HG03565 (cell line): ENCODE measurements at regions not wholly inside any gene's neighbourhood (a gene's known extent, or its start where the extent isn't known, plus 50 kb on each side); places are given as distances from the start of the nearest gene placed in this dataset.

ENCODE experiments used
- ATAC-seq: cut with Tn5 transposase; IDR thresholded peaks from one replicate; pipeline ENCODE4 v1.9.1; 2021; ENCODE audit warnings: mild to moderate bottlenecking, moderate library complexity; ENCODE audit not compliant: unreplicated experiment

- ATAC-seq: no peak
Measured at GRCh38 chr6:155974811-155975323, 519.2 kb upstream of the NOX3 start.

- ATAC-seq: no peak
Measured at GRCh38 chr6:155974359-155974758, 518.7 kb upstream of the NOX3 start.

- ATAC-seq: no peak
Measured at GRCh38 chr6:155970876-155971708, 515.5 kb upstream of the NOX3 start.

- ATAC-seq: no peak
Measured at GRCh38 chr6:155970472-155970871, 514.8 kb upstream of the NOX3 start.

GRCh38 chr6:155968921-155969320, 513.3 kb upstream of the NOX3 start:
- no peak for ATAC-seq

GRCh38 chr6:155967322-155967721, 511.7 kb upstream of the NOX3 start:
- no peak for ATAC-seq

DNA sequence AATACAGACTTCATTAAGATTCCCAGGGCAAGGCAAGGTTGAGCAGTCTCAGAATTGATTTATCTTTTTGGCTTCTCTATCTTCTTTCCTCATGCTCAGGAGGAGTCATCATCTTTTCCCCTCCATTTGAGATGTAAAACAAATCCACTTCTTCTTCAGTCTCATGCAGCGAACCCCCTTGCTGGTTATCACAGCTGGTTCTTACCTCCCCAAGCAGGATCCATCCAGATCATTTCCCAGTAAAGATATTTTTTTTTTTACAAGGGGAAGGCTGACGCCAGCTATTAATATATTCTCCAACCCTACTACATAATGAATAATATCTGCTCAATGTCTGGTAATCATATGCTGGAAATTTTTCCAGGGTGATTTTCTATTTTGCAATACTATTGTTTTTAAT, 508.9 kb upstream of the NOX3 start:
- no peak for ATAC-seq

DNA sequence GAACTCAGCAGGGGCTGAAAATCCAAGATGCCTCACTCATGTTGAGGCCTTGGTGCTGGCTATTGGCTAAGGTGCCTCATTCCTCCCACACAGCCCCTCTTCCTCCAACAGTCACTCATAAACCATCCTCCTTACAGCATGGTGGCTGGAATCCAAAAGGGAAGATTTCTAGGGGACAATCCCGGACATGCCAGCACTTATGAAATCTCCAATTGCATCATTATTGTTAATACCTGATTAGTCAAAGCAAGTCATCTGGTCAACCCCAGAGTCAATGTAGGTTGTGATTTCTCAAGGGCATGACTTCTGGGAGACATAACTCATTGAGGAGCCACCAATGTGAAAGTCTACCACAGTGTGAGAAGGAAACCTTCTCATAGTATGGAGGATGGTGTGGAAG, 506.6 kb upstream of the NOX3 start:
- no peak for ATAC-seq

DNA sequence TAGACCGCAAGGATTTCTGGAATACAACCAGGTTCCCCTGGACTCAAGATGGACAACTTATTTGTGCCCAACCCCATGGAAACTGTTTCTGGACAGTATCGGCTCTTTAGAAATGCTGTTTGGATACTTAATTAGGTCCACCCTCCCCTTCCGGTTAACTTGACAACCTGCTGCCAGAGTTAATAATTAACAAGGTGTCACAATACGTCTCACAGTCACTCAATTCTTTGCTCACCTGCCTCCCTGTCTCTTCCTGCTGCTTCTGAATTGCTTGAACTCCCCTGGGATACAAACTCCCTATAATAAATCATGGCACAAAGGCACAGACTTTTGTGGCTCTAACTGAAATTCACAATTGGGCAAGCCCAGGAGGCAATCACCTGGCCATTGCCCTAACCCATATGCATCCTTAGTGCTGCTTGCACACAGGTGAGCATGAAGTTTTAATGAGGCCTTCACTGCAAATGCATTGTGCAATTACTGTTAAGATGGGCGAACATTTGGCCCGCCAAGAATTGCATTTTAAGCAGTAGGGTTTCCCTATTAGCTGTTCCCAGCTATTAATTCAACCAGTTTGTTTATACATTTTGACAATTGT, 504.4 kb upstream of the NOX3 start:
- ATAC-seq: no peak

GRCh38 chr6:155958550-155958949, 502.9 kb upstream of the NOX3 start:
- no peak for ATAC-seq

DNA sequence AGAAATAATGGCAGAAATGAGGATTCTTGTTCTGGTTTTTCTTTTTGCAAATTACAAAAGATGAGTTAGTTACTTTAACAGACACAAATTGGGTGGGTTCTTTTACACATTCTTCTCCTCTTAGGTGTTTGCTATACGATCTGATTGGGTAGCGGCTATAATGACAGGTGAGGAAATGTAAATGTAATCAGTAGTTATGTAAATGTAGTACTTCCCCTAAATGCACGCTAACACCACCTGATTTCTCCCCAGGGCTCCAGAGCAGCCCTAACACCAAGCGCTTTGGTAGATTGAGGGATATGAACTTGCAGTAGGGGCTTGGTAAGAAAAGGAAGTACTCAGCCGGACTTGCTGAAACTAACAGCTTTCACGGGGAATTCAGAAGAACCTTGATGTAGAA, 499.4 kb upstream of the NOX3 start:
- ATAC-seq: no peak

GRCh38 chr6:155954149-155954548, 498.5 kb upstream of the NOX3 start:
- no peak for ATAC-seq

- no peak for ATAC-seq
Measured at GRCh38 chr6:155949256-155949655, 493.6 kb upstream of the NOX3 start.

DNA sequence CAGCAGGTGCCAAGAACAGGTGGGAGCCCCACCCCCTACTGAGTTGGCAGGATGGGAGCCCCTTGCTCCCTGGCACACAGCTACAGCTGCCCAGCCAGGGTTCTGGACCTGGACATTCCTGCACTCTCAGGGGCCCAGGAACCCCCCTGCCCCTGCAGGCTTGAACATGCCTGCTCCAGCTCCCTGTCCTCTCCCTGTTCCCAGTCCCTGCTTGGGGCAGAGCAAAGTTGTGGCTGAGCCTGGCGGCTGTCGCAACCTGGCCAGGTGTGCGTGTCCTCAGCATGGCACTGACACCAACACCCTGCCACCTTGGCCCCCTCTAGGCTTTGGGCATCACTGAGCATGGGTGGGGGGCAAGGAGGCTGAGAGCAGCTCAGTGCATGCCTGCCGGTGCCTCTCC, 491.2 kb upstream of the NOX3 start:
- no peak for ATAC-seq

GRCh38 chr6:155943635-155944034, 488.0 kb upstream of the NOX3 start:
- no peak for ATAC-seq

GRCh38 chr6:155939253-155939652, 483.6 kb upstream of the NOX3 start:
- ATAC-seq: no peak

GRCh38 chr6:155936551-155936950, 480.9 kb upstream of the NOX3 start:
- no peak for ATAC-seq

- no peak for ATAC-seq
Measured at GRCh38 chr6:155936127-155936526, 480.5 kb upstream of the NOX3 start.

DNA sequence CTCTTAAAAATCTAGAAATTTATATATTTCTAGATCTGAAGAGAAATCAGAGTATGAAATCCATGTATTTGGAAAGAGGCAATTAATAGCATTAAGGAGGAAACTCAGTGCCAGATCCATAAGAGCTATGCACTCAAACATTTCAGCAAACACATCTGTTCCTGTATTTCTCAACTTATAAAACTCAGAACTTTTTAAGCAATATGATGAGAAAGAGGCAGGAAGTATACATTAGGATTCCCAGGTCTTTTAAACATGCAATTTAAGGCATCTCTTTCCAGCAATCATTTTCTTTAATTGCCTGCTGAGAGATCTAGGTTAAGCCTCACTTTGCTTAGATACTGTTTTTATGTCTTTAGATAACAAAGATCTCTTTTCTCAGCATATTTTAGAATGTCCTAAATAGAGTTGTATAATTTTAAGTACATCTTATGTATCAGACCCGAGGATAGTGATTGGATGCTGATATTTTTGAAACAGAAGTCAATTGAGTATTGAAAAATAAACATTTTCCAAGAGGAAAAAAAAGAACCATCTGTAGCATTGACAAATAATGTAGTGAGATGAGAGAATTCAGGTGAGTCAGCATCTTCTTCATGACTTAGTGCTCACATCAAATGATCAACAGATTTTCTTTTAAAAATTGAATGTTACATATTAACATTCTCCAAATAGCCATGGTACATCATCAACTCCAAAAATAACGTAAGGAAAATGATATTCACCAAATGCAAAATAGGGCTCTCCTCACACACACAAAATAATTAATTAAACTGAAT, 461.4 kb upstream of the NOX3 start:
- no peak for ATAC-seq

DNA sequence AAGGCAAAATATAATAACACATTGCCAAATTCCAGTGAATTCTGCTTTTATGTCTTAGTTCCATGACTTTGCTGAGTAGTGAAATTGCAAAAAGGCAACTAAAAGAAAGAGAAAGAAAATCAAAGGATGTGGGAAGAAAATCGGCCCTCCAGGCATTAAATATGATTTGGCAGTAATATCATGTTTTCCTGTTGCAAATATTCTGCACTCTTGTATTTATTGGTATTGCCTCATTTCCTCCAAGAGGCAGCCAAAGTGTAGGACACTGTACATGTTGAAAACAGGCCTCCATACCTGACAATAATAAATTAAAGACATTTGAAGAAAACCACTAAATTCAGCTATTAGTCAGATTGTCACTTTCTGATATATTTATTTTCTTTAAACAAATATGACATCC, 460.0 kb upstream of the NOX3 start:
- no peak for ATAC-seq

DNA sequence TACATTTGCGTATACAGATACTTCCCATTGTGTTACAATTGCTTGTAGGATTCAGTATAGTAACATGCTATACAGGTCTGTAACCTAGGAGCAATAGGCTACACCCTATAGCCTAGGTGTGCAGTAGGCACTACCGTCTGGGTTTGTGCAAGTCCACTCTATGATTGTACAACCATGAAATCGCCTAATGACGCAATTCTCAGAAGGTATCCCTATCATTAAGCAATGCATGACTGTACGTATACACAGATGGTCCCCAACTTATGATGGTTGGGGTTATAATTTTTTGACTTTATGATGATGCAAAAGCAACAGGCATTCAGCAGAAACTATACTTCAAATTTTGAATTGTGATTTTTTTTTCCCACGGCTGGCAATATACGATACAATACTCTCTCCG, 458.2 kb upstream of the NOX3 start:
- no peak for ATAC-seq

DNA sequence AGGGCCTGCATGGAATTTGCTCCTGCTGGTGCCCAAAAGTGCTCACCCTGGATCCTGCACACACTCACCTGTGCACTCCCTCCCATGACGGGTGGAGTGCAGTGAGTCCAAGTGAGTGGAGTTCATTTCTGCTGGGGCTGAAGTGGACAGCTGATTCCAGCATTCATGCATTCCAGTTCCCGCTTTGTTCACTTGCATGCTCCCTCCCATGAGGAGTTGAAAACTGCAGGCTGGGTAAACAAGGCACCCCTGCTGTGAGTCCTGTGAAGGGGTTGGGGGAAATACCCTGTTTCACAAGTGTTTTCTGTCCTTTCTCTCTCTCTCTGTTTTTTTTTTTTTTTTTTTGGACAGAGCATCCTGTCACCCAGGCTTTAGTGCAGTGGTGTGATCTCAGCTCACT, 454.1 kb upstream of the NOX3 start:
- ATAC-seq: no peak
